ENCODE measurements at regions not wholly inside any gene's neighbourhood (a gene's known extent, or its start where the extent isn't known, plus 50 kb on each side); places are given as distances from the start of the nearest gene placed in this dataset.

DNA sequence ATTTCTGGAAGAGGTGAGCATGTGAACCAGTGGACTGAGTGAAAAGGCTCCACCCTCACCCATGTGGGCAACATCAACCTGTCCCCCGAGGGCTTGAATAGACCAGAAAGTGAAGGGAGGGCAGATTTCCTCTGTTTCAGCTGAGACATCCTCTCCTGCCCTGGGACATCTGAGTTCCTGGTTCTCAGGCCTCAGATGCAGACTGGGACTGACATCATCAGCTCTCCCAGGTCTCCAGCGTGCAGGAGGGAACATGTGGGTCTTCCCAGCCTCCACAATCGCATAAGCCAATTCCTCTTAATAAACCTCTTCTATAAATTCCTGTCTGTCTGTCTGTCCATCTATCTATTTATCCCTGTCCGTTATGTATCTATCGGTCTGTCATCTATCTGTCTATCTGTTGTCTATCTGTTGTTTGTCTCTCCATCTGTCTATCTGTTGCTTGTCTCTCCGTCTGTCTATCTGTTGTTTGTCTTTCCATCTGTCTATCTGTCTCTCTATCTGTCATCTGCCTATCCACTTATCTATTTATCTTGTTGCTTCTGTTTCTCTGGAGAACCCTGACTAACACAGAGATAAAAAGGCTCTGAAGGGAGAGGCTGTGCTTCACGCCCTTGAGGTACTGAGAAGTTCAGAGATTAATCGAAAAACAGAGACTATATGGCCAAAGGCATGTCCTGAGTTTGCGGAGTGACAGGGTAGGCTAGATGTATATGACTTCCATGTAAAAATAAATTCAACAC lies 140.3 kb upstream of the PFKP start:
- Histone ChIP-seq H3K36me3 (ENCODE audit: control insufficient read depth in 4 of 4, insufficient read depth in 3 of 4, low read depth in 1 of 4, low read length in 3 of 4) (no peaks in the 10 kb centered on the region), H3K27ac (ENCODE audit: low read depth in 1 of 2, low read length in 2 of 2) (no peak overlapping the region), H3K4me3 (ENCODE audit: low read depth in 1 of 3, low read length in 3 of 3) (no peak overlapping the region), H3K9me3 (ENCODE audit: control insufficient read depth in 4 of 4, low read length in 3 of 4) (no peaks in the 10 kb centered on the region), H3K9ac (ENCODE audit: low read depth in 1 of 2, low read length in 2 of 2) (no peak overlapping the region), H3K4me1 (ENCODE audit: control insufficient read depth in 4 of 4, insufficient read depth in 4 of 4, low read length in 3 of 4) (no peaks in the 10 kb centered on the region), H3K27me3 (ENCODE audit: control insufficient read depth in 4 of 4, insufficient read depth in 4 of 4, low read length in 3 of 4) (peaks cover 0 to 13% (median 0%) of the 10 kb centered on the region in 4 donors)
- no peak for TF ChIP-seq NR2F2 (IDR thresholded peaks at IDR 0.05)
- TF ChIP-seq FOXA2 (IDR thresholded peaks at IDR 0.05) = no peak
- TF ChIP-seq YY1 (IDR thresholded peaks at IDR 0.05) = no peak
- no peak for TF ChIP-seq FOXA1 (IDR thresholded peaks at IDR 0.05)
- no peak for TF ChIP-seq RXRA (IDR thresholded peaks at IDR 0.05)
- TF ChIP-seq HNF4G (IDR thresholded peaks at IDR 0.05) = no peak
- TF ChIP-seq TAF1 (conservative IDR thresholded peaks at IDR 0.05) = no peak
- TF ChIP-seq SP1 (IDR thresholded peaks at IDR 0.05) = no peak
- TF ChIP-seq HNF4A (conservative IDR thresholded peaks at IDR 0.05) = no peak
- TF ChIP-seq, protein P1, sequence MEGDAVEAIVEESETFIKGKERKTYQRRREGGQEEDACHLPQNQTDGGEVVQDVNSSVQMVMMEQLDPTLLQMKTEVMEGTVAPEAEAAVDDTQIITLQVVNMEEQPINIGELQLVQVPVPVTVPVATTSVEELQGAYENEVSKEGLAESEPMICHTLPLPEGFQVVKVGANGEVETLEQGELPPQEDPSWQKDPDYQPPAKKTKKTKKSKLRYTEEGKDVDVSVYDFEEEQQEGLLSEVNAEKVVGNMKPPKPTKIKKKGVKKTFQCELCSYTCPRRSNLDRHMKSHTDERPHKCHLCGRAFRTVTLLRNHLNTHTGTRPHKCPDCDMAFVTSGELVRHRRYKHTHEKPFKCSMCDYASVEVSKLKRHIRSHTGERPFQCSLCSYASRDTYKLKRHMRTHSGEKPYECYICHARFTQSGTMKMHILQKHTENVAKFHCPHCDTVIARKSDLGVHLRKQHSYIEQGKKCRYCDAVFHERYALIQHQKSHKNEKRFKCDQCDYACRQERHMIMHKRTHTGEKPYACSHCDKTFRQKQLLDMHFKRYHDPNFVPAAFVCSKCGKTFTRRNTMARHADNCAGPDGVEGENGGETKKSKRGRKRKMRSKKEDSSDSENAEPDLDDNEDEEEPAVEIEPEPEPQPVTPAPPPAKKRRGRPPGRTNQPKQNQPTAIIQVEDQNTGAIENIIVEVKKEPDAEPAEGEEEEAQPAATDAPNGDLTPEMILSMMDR (IDR thresholded peaks at IDR 0.05; ENCODE audit: low read depth, low read length, missing input control) = no peak
- no peak for TF ChIP-seq JUND (IDR thresholded peaks at IDR 0.05)
- TF ChIP-seq, protein P2, sequence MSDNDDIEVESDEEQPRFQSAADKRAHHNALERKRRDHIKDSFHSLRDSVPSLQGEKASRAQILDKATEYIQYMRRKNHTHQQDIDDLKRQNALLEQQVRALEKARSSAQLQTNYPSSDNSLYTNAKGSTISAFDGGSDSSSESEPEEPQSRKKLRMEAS (IDR thresholded peaks at IDR 0.05) = no peak
- TF ChIP-seq, protein P3, sequence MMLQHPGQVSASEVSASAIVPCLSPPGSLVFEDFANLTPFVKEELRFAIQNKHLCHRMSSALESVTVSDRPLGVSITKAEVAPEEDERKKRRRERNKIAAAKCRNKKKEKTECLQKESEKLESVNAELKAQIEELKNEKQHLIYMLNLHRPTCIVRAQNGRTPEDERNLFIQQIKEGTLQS (IDR thresholded peaks at IDR 0.05) = no peak
- TF ChIP-seq EGR1 (IDR thresholded peaks at IDR 0.05; ENCODE audit: low read depth in 2 of 2) = no peak
- TF ChIP-seq, protein P4, sequence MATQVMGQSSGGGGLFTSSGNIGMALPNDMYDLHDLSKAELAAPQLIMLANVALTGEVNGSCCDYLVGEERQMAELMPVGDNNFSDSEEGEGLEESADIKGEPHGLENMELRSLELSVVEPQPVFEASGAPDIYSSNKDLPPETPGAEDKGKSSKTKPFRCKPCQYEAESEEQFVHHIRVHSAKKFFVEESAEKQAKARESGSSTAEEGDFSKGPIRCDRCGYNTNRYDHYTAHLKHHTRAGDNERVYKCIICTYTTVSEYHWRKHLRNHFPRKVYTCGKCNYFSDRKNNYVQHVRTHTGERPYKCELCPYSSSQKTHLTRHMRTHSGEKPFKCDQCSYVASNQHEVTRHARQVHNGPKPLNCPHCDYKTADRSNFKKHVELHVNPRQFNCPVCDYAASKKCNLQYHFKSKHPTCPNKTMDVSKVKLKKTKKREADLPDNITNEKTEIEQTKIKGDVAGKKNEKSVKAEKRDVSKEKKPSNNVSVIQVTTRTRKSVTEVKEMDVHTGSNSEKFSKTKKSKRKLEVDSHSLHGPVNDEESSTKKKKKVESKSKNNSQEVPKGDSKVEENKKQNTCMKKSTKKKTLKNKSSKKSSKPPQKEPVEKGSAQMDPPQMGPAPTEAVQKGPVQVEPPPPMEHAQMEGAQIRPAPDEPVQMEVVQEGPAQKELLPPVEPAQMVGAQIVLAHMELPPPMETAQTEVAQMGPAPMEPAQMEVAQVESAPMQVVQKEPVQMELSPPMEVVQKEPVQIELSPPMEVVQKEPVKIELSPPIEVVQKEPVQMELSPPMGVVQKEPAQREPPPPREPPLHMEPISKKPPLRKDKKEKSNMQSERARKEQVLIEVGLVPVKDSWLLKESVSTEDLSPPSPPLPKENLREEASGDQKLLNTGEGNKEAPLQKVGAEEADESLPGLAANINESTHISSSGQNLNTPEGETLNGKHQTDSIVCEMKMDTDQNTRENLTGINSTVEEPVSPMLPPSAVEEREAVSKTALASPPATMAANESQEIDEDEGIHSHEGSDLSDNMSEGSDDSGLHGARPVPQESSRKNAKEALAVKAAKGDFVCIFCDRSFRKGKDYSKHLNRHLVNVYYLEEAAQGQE (IDR thresholded peaks at IDR 0.05) = no peak
- TF ChIP-seq, protein P5, sequence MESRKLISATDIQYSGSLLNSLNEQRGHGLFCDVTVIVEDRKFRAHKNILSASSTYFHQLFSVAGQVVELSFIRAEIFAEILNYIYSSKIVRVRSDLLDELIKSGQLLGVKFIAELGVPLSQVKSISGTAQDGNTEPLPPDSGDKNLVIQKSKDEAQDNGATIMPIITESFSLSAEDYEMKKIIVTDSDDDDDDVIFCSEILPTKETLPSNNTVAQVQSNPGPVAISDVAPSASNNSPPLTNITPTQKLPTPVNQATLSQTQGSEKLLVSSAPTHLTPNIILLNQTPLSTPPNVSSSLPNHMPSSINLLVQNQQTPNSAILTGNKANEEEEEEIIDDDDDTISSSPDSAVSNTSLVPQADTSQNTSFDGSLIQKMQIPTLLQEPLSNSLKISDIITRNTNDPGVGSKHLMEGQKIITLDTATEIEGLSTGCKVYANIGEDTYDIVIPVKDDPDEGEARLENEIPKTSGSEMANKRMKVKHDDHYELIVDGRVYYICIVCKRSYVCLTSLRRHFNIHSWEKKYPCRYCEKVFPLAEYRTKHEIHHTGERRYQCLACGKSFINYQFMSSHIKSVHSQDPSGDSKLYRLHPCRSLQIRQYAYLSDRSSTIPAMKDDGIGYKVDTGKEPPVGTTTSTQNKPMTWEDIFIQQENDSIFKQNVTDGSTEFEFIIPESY (IDR thresholded peaks at IDR 0.05) = no peak
- TF ChIP-seq GABPA (IDR thresholded peaks at IDR 0.05 in 1 of 2, conservative IDR thresholded peaks at IDR 0.05 in 1 of 2) = no peak
- TF ChIP-seq RAD21 (IDR thresholded peaks at IDR 0.05) = no peak
- WGBS = 67% methylated on average over 9 of the region's 9 CpGs
- DNase-seq (ENCODE audit: low spot score) = no peak
